Cardiac muscle cell (in vitro differentiated cells and primary cell): ENCODE measurements at regions not wholly inside any gene's neighbourhood (a gene's known extent, or its start where the extent isn't known, plus 50 kb on each side); places are given as distances from the start of the nearest gene placed in this dataset.
A peak's percentile ranks its signal among the peaks of the same experiment; 100 is the strongest.

Experiments used
- DNase-seq, 2 donors: peaks; one replicate each; pipeline versions ENCODE4 v3.0.0 to v3.0.0-alpha.2; 2010 to 2017; ENCODE audit warnings: low read depth in 1 of 2, low spot score in 1 of 2
- H3K27ac ChIP-seq: fragments of 200-600 bp; sonication (generic); 2 replicates; pipeline ENCODE4 v1.5.1; 2016
- H3K27me3 ChIP-seq: fragments of 200-600 bp; sonication (generic); 2 replicates; pipeline ENCODE4 v1.6.0; 2016; ENCODE audit warnings: control low read depth
- H3K36me3 ChIP-seq: fragments of 200-600 bp; sonication (generic); 2 replicates; pipeline ENCODE4 v1.5.1; 2016; ENCODE audit warnings: control low read depth
- H3K4me1 ChIP-seq: fragments of 200-600 bp; sonication (generic); 2 replicates; pipeline ENCODE4 v1.8.1; 2017; ENCODE audit warnings: low read depth, mild to moderate bottlenecking, mixed run types
- H3K4me3 ChIP-seq: fragments of 200-600 bp; sonication (generic); 2 replicates; pipeline ENCODE4 v1.5.1; 2016; ENCODE audit warnings: mild to moderate bottlenecking
- H3K9me3 ChIP-seq: fragments of 200-600 bp; sonication (generic); 2 replicates; pipeline ENCODE4 v1.5.1; 2017; ENCODE audit warnings: low read depth, mild to moderate bottlenecking, control low read depth
- CTCF ChIP-seq: IDR thresholded peaks from 2 replicates; pipeline ENCODE4 v1.5.1; 2012; ENCODE audit warnings: low read depth, mild to moderate bottlenecking, low read length

- TF ChIP-seq CTCF: no peak
- Histone ChIP-seq H3K27me3 (no peaks in the 10 kb centered on the region), H3K36me3 (no peaks in the 10 kb centered on the region), H3K4me1 (peaks cover 17% of the 10 kb centered on the region), H3K4me3 (no peak overlapping the region), H3K9me3 (no peaks in the 10 kb centered on the region), H3K27ac (no peak overlapping the region)
- DNase-seq: no peak
Measured at GRCh38 chr4:174089711-174090110, 193.8 kb downstream of the FBXO8 start.

- Histone ChIP-seq H3K36me3 (no peaks in the 10 kb centered on the region), H3K9me3 (no peaks in the 10 kb centered on the region), H3K4me3 (no peak overlapping the region), H3K27me3 (no peaks in the 10 kb centered on the region), H3K27ac (no peak overlapping the region), H3K4me1 (peaks cover 17% of the 10 kb centered on the region)
- DNase-seq: no peak
- TF ChIP-seq CTCF: no peak
Measured at GRCh38 chr4:174088795-174089194, 194.7 kb downstream of the FBXO8 start.

GRCh38 chr4:174086829-174087799, 196.4 kb downstream of the FBXO8 start:
- peaks cover 17% of the 10 kb centered on the region for H3K4me1 ChIP-seq
- no peaks in the 10 kb centered on the region for H3K27me3 ChIP-seq
- no peak for DNase-seq
- peak overlapping the region; percentile 28 for H3K27ac ChIP-seq
- no peak for TF ChIP-seq CTCF
- H3K36me3 ChIP-seq: no peaks in the 10 kb centered on the region
- H3K9me3 ChIP-seq: no peaks in the 10 kb centered on the region
- no peak overlapping the region for H3K4me3 ChIP-seq

- H3K4me1 ChIP-seq: peaks cover 17% of the 10 kb centered on the region
- H3K27me3 ChIP-seq: no peaks in the 10 kb centered on the region
- H3K9me3 ChIP-seq: no peaks in the 10 kb centered on the region
- no peak overlapping the region for H3K27ac ChIP-seq
- H3K4me3 ChIP-seq: no peak overlapping the region
- TF ChIP-seq CTCF: no peak
- no peaks in the 10 kb centered on the region for H3K36me3 ChIP-seq
- DNase-seq: no peak
Measured at GRCh38 chr4:174084981-174085380, 198.5 kb downstream of the FBXO8 start.

GRCh38 chr4:174084542-174084941, 198.9 kb downstream of the FBXO8 start:
- TF ChIP-seq CTCF: no peak
- peak in 1 of 2 donors; percentile 32 for DNase-seq
- Histone ChIP-seq H3K27me3 (no peaks in the 10 kb centered on the region), H3K4me1 (peaks cover 17% of the 10 kb centered on the region), H3K4me3 (no peak overlapping the region), H3K27ac (no peak overlapping the region), H3K9me3 (no peaks in the 10 kb centered on the region), H3K36me3 (no peaks in the 10 kb centered on the region)
